HEK293T (cell line): ENCODE measurements at regions not wholly inside any gene's neighbourhood (a gene's known extent, or its start where the extent isn't known, plus 50 kb on each side); places are given as distances from the start of the nearest gene placed in this dataset.
A peak's percentile ranks its signal among the peaks of the same experiment; 100 is the strongest.

Source experiments
- CTCF ChIA-PET: fragments of 350-600 bp; formaldehyde crosslinking; extraction: SDS; loops from one replicate; lab custom pipeline; 2021; ENCODE audit warnings: antibody characterized with exemption, inconsistent platforms; lab: Yijun Ruan, JAX
- POLR2A ChIA-PET: fragments of 350-600 bp; formaldehyde crosslinking; extraction: SDS; loops from one replicate; lab custom pipeline; 2020; ENCODE audit warnings: antibody characterized with exemption, inconsistent platforms; lab: Yijun Ruan, JAX
- DNase-seq: peaks from one replicate; pipeline ENCODE4 v3.0.0; 2012; ENCODE audit warnings: mixed read lengths; ENCODE audit errors: extremely low spot score
- ARNT ChIP-seq: fragments of 450-650 bp; IDR thresholded peaks from 2 replicates; pipeline ENCODE4 v1.6.1; 2017; ENCODE audit warnings: mild to moderate bottlenecking
- BHLHE40 ChIP-seq: fragments of 450-650 bp; IDR thresholded peaks from 2 replicates; pipeline ENCODE4 v1.6.1; 2016; ENCODE audit warnings: mild to moderate bottlenecking, moderate library complexity, borderline replicate concordance
- CTBP1 ChIP-seq: fragments of 450-650 bp; IDR thresholded peaks from 2 replicates; pipeline ENCODE4 v1.6.1; 2016; ENCODE audit warnings: borderline replicate concordance
- ELF4 ChIP-seq: fragments of 450-650 bp; IDR thresholded peaks from 2 replicates; pipeline ENCODE4 v1.6.1; 2017; ENCODE audit warnings: antibody characterized with exemption
- FOXA1 ChIP-seq: fragments of 450-650 bp; IDR thresholded peaks from 2 replicates; pipeline ENCODE4 v1.6.1; 2016; ENCODE audit warnings: mild to moderate bottlenecking
- FOXK2 ChIP-seq: fragments of 450-650 bp; IDR thresholded peaks from 2 replicates; pipeline ENCODE4 v1.6.1; 2016; ENCODE audit warnings: mild to moderate bottlenecking
- FOXM1 ChIP-seq: fragments of 450-650 bp; IDR thresholded peaks from 2 replicates; pipeline ENCODE4 v1.6.1; 2017; ENCODE audit warnings: mild to moderate bottlenecking, borderline replicate concordance
- HDGF ChIP-seq: fragments of 450-650 bp; IDR thresholded peaks from 2 replicates; pipeline ENCODE4 v1.6.1; 2017; ENCODE audit warnings: antibody characterized with exemption, borderline replicate concordance
- L3MBTL2 ChIP-seq: fragments of 450-650 bp; conservative IDR thresholded peaks from 2 replicates; pipeline ENCODE4 v1.6.1; 2016; ENCODE audit warnings: mild to moderate bottlenecking
- LEF1 ChIP-seq: fragments of 450-650 bp; IDR thresholded peaks from 2 replicates; pipeline ENCODE4 v1.6.1; 2017; ENCODE audit warnings: mild to moderate bottlenecking, borderline replicate concordance
- NFRKB ChIP-seq: fragments of 450-650 bp; IDR thresholded peaks from 2 replicates; pipeline ENCODE4 v1.6.1; 2016; ENCODE audit warnings: mild to moderate bottlenecking, moderate library complexity
- SP1 ChIP-seq: fragments of 450-650 bp; IDR thresholded peaks from 2 replicates; pipeline ENCODE4 v1.6.1; 2017
- SUZ12 ChIP-seq: fragments of 450-650 bp; IDR thresholded peaks from 2 replicates; pipeline ENCODE4 v1.6.1; 2016; ENCODE audit warnings: mild to moderate bottlenecking
- TARDBP ChIP-seq: fragments of 450-650 bp; IDR thresholded peaks from 2 replicates; pipeline ENCODE4 v1.6.1; 2016
- ZNF384 ChIP-seq: fragments of 450-650 bp; IDR thresholded peaks from 2 replicates; pipeline ENCODE4 v1.6.1; 2016
- TF ChIP-seq, protein P1 (sequence below): fragments of 450-650 bp; IDR thresholded peaks from 2 replicates; pipeline ENCODE4 v1.6.1; 2016

DNA sequence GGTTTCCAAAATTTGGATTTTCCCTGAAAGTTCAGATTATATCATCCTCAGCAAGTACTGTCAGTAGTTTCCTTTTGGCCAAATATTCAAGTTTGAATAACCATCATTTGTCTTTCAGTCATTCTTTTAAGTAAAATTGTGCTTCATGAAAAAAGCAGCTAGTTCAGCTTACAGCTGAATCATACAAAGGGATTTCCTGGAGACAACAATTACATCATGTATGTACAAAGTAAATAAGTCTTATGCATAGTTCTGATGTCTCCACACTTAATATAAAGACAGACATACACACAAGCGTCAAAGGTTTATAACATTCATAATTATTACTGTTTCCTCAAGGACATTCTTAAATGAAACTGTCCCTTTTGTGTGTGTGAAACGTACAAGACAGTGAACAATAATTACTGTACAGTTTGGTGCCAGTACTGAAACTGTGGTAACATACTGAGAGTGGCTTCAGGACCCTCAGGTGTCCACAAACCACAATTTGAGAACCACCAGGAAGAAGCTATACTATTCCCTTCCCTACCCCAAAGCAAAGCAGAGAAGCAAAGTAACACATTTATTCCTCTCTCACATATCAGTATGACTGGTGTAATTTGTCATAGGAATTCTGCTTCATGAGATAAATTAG lies 746.6 kb downstream of the TAF11L14 start:
- TF ChIP-seq ARNT, result no peak
- TF ChIP-seq NFRKB, result no peak
- TF ChIP-seq TARDBP, result no peak
- TF ChIP-seq ZNF384, result no peak
- TF ChIP-seq, protein P1, sequence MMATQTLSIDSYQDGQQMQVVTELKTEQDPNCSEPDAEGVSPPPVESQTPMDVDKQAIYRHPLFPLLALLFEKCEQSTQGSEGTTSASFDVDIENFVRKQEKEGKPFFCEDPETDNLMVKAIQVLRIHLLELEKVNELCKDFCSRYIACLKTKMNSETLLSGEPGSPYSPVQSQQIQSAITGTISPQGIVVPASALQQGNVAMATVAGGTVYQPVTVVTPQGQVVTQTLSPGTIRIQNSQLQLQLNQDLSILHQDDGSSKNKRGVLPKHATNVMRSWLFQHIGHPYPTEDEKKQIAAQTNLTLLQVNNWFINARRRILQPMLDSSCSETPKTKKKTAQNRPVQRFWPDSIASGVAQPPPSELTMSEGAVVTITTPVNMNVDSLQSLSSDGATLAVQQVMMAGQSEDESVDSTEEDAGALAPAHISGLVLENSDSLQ, result no peak
- TF ChIP-seq SUZ12, result no peak
- no peak for TF ChIP-seq CTBP1
- TF ChIP-seq FOXA1, result no peak
- TF ChIP-seq L3MBTL2, result no peak
- no peak for TF ChIP-seq LEF1
- TF ChIP-seq ELF4, result no peak
- DNase-seq, result no peak
- ChIA-PET CTCF (interaction anchor here (1.1 kb wide), 1 partner anchor 14 kb away, joined by 4 read pairs; no protein-coding TSS in a partner anchor), POLR2A (no interaction called here)

- peak; percentile 37 for DNase-seq
- TF ChIP-seq BHLHE40, result no peak
- TF ChIP-seq ZNF384, result no peak
- TF ChIP-seq SP1, result no peak
- no peak for TF ChIP-seq FOXA1
- TF ChIP-seq L3MBTL2, result no peak
- no peak for TF ChIP-seq ARNT
- no peak for TF ChIP-seq NFRKB
- no peak for TF ChIP-seq FOXK2
- TF ChIP-seq CTBP1, result no peak
- TF ChIP-seq, protein P1, result no peak
- no peak for TF ChIP-seq LEF1
- TF ChIP-seq ELF4, result no peak
- no peak for TF ChIP-seq SUZ12
- no peak for TF ChIP-seq FOXM1
- no peak for TF ChIP-seq TARDBP
- TF ChIP-seq HDGF, result no peak
- ChIA-PET POLR2A (no interaction called here), CTCF (interaction anchor here (0.6 to 1.5 kb wide), 8 partner anchors 13 to 1703 kb away, joined by 3 to 5 read pairs (median 4); no protein-coding TSS in a partner anchor)
Measured at GRCh38 chr5:18393565-18394442, 759.5 kb downstream of the TAF11L14 start.

- CTCF ChIA-PET, result interaction anchor here (0.7 to 1.5 kb wide), 6 partner anchors 14 to 304 kb away, joined by 3 to 5 read pairs (median 4); no protein-coding TSS in a partner anchor
- DNase-seq, result no peak
- TF ChIP-seq, protein P1, result no peak
- no peak for TF ChIP-seq NFRKB
- TF ChIP-seq L3MBTL2, result no peak
- no peak for TF ChIP-seq FOXM1
- TF ChIP-seq ARNT, result no peak
- TF ChIP-seq SP1, result no peak
- no peak for TF ChIP-seq ELF4
- no peak for TF ChIP-seq FOXK2
- no peak for TF ChIP-seq CTBP1
- no peak for TF ChIP-seq ZNF384
- no peak for TF ChIP-seq HDGF
- TF ChIP-seq FOXA1, result no peak
- no peak for TF ChIP-seq TARDBP
- TF ChIP-seq LEF1, result no peak
- POLR2A ChIA-PET, result no interaction called here
Measured at GRCh38 chr5:18394443-18394804, 760.2 kb downstream of the TAF11L14 start.

- CTCF ChIA-PET, result interaction anchor here (0.8 to 1.5 kb wide), 2 partner anchors 15 to 73 kb away, joined by 4 to 8 read pairs; no protein-coding TSS in a partner anchor
- no peak for DNase-seq
- POLR2A ChIA-PET, result no interaction called here
- TF ChIP-seq FOXM1 (no peak), FOXK2 (no peak), SUZ12 (no peak), NFRKB (no peak), CTBP1 (no peak), BHLHE40 (no peak)
- TF ChIP-seq, protein P1, result no peak
Measured at GRCh38 chr5:18395126-18396110, 761.2 kb downstream of the TAF11L14 start.
